OCI-LY3 (cell line): ENCODE measurements at regions not wholly inside any gene's neighbourhood (a gene's known extent, or its start where the extent isn't known, plus 50 kb on each side); places are given as distances from the start of the nearest gene placed in this dataset.

Experiments used
- CTCF ChIP-seq: fragments of 200-600, 300-600 bp; sonication (generic); IDR thresholded peaks from 2 replicates; pipeline ENCODE4 v1.5.1; 2014; ENCODE audit warnings: antibody characterized with exemption, low read length, low read depth
- EZH2phosphoT487 ChIP-seq: fragments of 200-600 bp; shearing (Covaris generic); IDR thresholded peaks from 2 replicates; pipeline ENCODE4 v1.6.1; 2018; ENCODE audit warnings: antibody characterized with exemption, mixed run types, low read depth

GRCh38 chr6:100289285-100289684 lies 175.4 kb downstream of the SIM1 start:
- TF ChIP-seq CTCF (no peak), EZH2phosphoT487 (no peak)
